GM18858 (cell line): ENCODE measurements at regions not wholly inside any gene's neighbourhood (a gene's known extent, or its start where the extent isn't known, plus 50 kb on each side); places are given as distances from the start of the nearest gene placed in this dataset.

Experiments used
- ATAC-seq: cut with Tn5 transposase; IDR thresholded peaks from one replicate; pipeline ENCODE4 v1.9.1; 2021; ENCODE audit not compliant: unreplicated experiment

- ATAC-seq = no peak
Observed at GRCh38 chr11:16685914-16686313, 52.5 kb upstream of the C11orf58 start.

- ATAC-seq = no peak
Observed at GRCh38 chr11:16678466-16679116, 59.9 kb upstream of the C11orf58 start.

- ATAC-seq = no peak
Observed at GRCh38 chr11:16669799-16670415, 68.5 kb upstream of the C11orf58 start.

- no peak for ATAC-seq
Observed at GRCh38 chr11:16632295-16633200, 105.9 kb upstream of the C11orf58 start.

- no peak for ATAC-seq
Observed at GRCh38 chr11:16630651-16631050, 107.8 kb upstream of the C11orf58 start.

GRCh38 chr11:16618431-16618830, 120.0 kb upstream of the C11orf58 start:
- no peak for ATAC-seq

GRCh38 chr11:16615480-16615879, 123.0 kb upstream of the C11orf58 start:
- no peak for ATAC-seq

GRCh38 chr11:16613512-16614381, 124.7 kb upstream of the C11orf58 start:
- peak; percentile 99 for ATAC-seq

GRCh38 chr11:16613262-16613511, 125.3 kb upstream of the C11orf58 start:
- no peak for ATAC-seq

GRCh38 chr11:16612566-16613261, 125.7 kb upstream of the C11orf58 start:
- no peak for ATAC-seq

- no peak for ATAC-seq
Observed at GRCh38 chr11:16611926-16612565, 126.4 kb upstream of the C11orf58 start.

GRCh38 chr11:16611401-16611921, 127.0 kb upstream of the C11orf58 start:
- ATAC-seq = no peak

GRCh38 chr11:16610738-16611388, 127.6 kb upstream of the C11orf58 start:
- no peak for ATAC-seq

- ATAC-seq = no peak
Observed at GRCh38 chr11:16610213-16610737, 128.2 kb upstream of the C11orf58 start.

GRCh38 chr11:16609769-16610168, 128.7 kb upstream of the C11orf58 start:
- ATAC-seq = no peak

- ATAC-seq = no peak
Observed at GRCh38 chr11:16607675-16608644, 130.5 kb upstream of the C11orf58 start.

- no peak for ATAC-seq
Observed at GRCh38 chr11:16606784-16607674, 131.4 kb upstream of the C11orf58 start.
